GM18870 (cell line): ENCODE measurements at regions not wholly inside any gene's neighbourhood (a gene's known extent, or its start where the extent isn't known, plus 50 kb on each side); places are given as distances from the start of the nearest gene placed in this dataset.

Source experiments
- ATAC-seq: cut with Tn5 transposase; IDR thresholded peaks from one replicate; pipeline ENCODE4 v1.9.1; 2021; ENCODE audit warnings: moderate library complexity; ENCODE audit not compliant: unreplicated experiment

- ATAC-seq: no peak
Observed at GRCh38 chr13:75061909-75062308, 420.1 kb downstream of the TBC1D4 start.

GRCh38 chr13:75055296-75055695 lies 426.7 kb downstream of the TBC1D4 start:
- ATAC-seq: peak; percentile 73

GRCh38 chr13:75052616-75053015 lies 429.4 kb downstream of the TBC1D4 start:
- ATAC-seq: no peak

- ATAC-seq: no peak
Observed at GRCh38 chr13:75050419-75051046, 431.4 kb downstream of the TBC1D4 start.

DNA sequence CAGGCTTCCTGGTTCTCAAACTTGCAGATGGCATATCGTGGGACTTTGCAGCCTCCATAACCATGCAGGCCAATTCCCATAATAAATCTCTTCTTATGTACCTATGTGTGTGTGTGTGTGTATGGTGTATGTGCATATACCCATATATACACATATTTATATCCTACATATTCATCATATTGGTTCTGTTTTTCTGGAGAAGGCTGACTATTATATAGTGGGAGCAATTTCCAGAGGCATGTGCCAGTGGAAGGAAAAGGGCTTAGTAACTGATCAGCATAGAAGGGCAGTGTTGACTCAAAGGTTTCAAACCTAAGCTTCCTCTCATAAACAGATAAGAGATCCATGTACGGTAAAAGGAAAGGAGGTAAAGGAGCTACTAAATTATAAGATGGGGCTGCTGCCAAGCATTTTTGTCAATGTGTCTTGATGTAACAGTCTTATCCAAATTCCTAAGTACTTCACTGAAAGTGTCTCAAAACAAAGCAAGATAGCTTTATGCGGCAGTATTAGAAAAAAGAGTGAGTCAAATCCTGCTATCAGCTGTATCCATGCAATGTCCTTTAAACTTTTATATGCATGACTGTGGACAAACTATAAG lies 432.1 kb downstream of the TBC1D4 start:
- no peak for ATAC-seq

- ATAC-seq: no peak
Observed at GRCh38 chr13:75042807-75043206, 439.2 kb downstream of the TBC1D4 start.

DNA sequence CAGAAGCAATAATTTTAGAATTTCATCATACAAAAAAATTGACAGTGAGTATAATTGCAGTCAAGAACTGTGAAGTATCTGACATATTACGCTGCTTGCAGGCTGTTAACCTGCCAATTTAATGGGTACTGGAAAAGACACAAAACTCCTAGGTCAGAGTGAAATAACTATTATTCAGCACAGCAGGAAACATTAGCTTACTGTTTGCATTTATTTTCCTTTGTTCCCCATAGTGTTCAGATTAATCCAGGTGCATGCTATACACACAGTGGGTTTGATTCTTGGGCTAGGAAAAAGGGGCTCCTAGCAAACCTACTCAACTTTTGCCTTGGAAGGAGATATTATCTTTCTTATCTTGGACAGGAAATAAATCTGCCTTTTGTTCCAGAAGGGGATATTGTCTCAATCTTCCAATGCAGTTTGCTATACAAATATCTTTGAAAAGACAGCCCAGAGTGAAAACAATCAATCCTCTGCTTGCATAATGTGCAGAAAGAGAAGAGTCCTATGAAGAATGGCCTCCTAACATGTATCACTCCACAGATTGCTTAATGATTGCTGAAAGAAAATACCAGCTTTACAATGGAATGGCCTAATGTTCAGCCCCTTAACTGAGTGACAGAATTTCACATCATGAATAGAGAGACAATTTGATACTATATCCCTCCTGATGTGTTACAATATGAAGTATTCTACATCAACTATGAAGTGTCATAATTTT lies 443.4 kb downstream of the TBC1D4 start:
- no peak for ATAC-seq

DNA sequence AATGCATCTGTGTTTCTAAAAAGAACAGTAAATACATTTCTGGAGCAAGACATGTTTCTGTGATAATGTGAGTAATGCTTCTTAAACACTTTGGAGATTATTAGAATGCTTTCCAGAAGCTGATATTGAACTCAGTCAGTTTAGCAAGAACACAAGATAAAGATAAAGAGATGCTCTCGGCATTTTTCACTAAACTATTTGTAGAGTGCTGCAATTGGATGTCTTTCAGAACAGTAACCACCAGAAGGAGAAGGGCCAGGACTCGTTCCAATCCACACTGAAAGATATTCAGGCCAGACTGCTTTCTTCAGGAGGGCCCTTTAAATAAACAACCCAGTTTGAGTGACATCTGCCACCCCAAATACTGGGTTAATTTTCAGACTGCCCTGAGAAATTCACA lies 456.0 kb downstream of the TBC1D4 start:
- no peak for ATAC-seq

GRCh38 chr13:75024602-75025001 lies 457.4 kb downstream of the TBC1D4 start:
- no peak for ATAC-seq

DNA sequence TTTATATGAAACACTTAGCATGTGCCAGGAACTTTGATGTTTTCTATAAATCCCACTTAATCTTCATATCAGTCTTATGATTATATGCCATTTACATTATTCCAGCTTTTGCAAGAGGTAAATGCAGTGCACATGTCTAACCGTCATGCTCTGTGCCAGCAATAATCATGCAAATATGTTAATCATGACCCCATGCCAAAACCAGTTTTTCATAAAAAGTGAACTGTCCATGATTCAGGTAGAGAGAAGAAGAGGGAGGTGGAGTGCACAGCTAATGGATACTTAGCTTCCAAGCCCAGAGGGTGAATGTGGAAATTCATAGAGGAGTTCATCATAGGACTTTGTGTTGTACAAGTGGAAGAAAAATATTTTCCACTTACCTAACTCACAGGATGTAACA lies 458.4 kb downstream of the TBC1D4 start:
- ATAC-seq: no peak

DNA sequence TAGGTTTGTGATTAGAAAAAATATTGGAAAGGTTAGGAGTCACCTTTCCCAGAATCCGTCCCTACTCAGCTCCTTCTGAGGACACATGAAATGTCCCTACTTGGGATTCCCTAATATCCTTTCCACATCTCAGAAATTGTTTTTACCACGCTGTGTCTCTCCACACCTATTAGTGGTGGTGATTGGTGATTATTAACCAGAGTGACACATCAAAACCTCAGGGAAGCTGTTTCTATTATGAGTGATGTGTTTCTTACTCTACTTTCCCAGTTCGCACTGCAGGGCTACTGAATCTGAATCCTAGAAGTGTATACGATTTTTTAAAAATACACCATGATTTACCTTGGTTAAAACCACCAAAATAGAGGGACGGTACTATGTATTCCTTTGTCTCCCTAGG lies 460.8 kb downstream of the TBC1D4 start:
- ATAC-seq: no peak

GRCh38 chr13:75016225-75016624 lies 465.7 kb downstream of the TBC1D4 start:
- no peak for ATAC-seq

DNA sequence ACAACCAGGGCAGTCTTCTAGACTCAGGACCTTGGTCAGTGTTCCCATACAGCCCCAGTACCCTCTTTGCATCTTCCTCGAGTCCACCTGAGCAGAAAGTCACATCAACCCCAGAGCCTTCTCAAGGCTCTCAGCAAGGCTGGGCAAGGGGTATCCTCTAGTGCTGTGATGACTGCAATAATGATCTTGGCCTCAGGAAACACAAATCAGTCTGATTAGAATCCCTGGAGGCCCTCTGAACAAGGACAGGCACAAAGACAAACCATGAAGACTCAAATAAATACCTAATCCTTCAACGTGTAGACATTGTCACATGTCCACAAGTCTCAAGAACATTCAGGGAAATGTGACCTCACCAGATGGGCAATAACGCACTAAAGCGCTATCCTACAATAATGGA lies 468.2 kb downstream of the TBC1D4 start:
- no peak for ATAC-seq

DNA sequence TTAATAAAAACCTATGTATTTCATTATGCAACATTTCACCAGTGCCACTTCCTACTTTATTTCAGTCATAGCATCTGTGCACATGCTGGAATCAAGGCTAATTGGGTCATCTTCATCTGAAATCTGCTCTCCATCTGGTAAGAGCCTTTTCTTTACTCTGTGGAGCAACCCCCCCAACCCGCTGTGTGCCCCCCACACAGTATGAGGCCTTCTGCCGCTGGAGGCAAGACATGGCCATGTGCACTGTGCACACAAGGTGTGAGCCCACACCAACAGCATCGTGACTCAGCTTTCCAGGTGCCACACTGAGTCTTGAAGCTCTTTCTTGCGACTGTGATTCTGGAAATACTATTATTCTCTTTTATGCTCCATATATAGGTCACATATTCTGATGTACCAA lies 471.0 kb downstream of the TBC1D4 start:
- no peak for ATAC-seq

DNA sequence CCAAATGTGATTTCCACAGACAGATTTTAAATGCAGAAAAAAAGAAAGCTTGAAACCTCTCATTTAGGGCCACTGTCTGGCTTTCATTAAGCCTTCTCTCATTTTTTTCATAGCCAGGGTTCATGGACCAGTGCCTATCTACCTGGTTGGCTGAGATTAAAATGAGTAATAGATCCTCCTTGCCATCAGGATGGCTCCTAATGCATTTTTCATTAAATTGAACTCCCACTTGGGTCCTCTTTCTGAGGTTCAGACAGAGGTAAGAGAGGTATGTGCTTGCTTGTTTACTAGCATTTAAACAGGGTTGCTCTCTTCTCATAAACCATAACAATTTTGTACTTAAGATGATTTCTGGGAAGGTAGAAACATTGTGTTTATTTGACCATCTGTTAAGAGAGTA lies 473.0 kb downstream of the TBC1D4 start:
- ATAC-seq: no peak

DNA sequence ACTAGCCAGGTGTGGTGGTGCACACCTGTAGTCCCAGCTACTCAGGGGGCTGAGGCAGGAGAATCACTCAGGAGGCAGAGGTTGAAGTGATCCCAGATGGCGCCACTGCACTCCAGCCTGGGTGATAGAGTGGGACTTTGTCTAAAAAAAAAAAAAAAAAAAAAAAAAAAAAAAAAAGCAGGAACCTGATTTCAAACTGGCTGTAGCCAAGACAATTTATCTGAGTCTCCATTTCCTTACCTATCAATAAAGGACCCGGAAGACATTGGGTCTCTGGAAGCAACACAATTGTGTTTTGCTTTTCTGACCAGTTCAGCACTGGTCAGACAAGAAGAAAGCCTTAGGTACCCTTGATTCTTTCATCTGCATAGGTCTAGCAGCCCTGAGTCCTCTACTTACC lies 491.0 kb downstream of the TBC1D4 start:
- no peak for ATAC-seq

GRCh38 chr13:74987124-74987690 lies 494.8 kb downstream of the TBC1D4 start:
- ATAC-seq: no peak

GRCh38 chr13:74986609-74987008 lies 495.4 kb downstream of the TBC1D4 start:
- ATAC-seq: no peak

GRCh38 chr13:74979703-74980102 lies 502.3 kb downstream of the TBC1D4 start:
- ATAC-seq: no peak

DNA sequence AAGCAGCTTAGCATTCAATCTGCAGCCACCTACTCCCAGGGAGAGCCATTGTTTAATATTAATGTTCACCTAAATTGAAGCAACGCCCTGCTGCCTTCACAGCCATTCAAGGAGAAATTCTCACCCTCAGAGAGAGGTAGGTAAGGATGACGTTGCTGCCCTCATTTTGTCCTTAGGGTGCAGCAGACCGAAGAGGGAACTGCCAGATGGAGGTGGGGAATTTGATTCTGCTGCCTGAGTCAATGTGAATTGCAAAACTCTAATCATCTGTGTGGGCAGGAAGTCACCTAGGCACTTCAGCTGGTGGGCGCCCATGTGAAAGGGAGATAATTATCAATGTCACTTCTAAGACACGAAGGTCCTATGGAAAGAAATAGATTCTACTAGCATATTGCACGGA lies 503.4 kb downstream of the TBC1D4 start:
- no peak for ATAC-seq

GRCh38 chr13:74977498-74977897 lies 504.5 kb downstream of the TBC1D4 start:
- no peak for ATAC-seq

DNA sequence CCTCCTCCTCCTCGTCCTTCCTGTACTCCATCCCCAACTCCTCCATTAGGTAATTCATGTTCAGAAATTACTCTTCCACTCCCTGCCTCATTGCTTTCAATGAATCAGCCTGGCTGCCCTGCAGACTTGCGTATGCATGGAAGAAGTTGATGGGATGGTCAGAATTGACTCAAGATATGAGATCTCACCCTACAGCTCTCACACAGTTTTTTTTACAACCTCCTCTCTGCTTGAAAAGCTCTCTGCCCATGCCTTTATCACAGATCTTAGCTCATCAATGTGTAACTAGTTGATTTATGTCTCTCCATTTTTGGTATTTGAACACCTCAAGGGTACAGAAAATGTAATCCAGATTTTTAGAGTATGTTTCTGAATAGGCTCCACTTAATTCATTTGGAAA lies 506.9 kb downstream of the TBC1D4 start:
- ATAC-seq: no peak
